ENCODE measurements at regions not wholly inside any gene's neighbourhood (a gene's known extent, or its start where the extent isn't known, plus 50 kb on each side); places are given as distances from the start of the nearest gene placed in this dataset.
"Not testable (repeated sequence)": the region's sequence is repeated elsewhere in the genome, so short reads cannot be mapped to it uniquely, and the experiment has no call there.

GRCh38 chr2:16090650-16091575 lies 150.6 kb downstream of the MYCN start:
- H3K9ac ChIP-seq (ENCODE audit: low read length), result no peak overlapping the region
- H3K27ac ChIP-seq (ENCODE audit: low read length), result no peak overlapping the region
- H3F3A ChIP-seq (ENCODE audit: insufficient read depth, low read length, poor library complexity, severe bottlenecking), result no peaks in the 10 kb centered on the region
- H2AFZ ChIP-seq (ENCODE audit: low read depth, low read length), result no peak overlapping the region
- H3K79me2 ChIP-seq (replicated peaks; ENCODE audit: insufficient read depth, low read length), result no peaks in the 10 kb centered on the region
- no peaks in the 10 kb centered on the region for H3K9me3 ChIP-seq (ENCODE audit: low read length)
- no peak overlapping the region for H3K4me3 ChIP-seq (ENCODE audit: low read length)
- H3K4me2 ChIP-seq (ENCODE audit: low read length), result no peak overlapping the region
- TF ChIP-seq MXI1 (conservative IDR thresholded peaks at IDR 0.05; ENCODE audit: poor library complexity, severe bottlenecking) (no peak), REST (IDR thresholded peaks at IDR 0.05; ENCODE audit: borderline replicate concordance) (no peak), EP300 (conservative IDR thresholded peaks at IDR 0.05; ENCODE audit: poor library complexity, severe bottlenecking) (no peak), SMC3 (conservative IDR thresholded peaks at IDR 0.05; ENCODE audit: poor library complexity) (no peak), EZH2 (IDR thresholded peaks at IDR 0.05; ENCODE audit: borderline replicate concordance, insufficient read depth, low read length, poor library complexity, severe bottlenecking) (no peak), POLR2AphosphoS5 (IDR thresholded peaks at IDR 0.05) (no peak), RAD21 (conservative IDR thresholded peaks at IDR 0.05) (no peak), CTCF (IDR thresholded peaks at IDR 0.05; ENCODE audit: poor library complexity, severe bottlenecking) (no peak), TAF1 (IDR thresholded peaks at IDR 0.05; ENCODE audit: low read depth) (no peak)
- H3K36me3 ChIP-seq (ENCODE audit: insufficient read depth, low read length), result no peaks in the 10 kb centered on the region
- no peaks in the 10 kb centered on the region for H3K27me3 ChIP-seq (ENCODE audit: insufficient read depth, low read depth, low read length)
- no peaks in the 10 kb centered on the region for H4K20me1 ChIP-seq (ENCODE audit: insufficient read depth)
- no peaks in the 10 kb centered on the region for H3K9me2 ChIP-seq (ENCODE audit: insufficient read depth, low read length)

DNA sequence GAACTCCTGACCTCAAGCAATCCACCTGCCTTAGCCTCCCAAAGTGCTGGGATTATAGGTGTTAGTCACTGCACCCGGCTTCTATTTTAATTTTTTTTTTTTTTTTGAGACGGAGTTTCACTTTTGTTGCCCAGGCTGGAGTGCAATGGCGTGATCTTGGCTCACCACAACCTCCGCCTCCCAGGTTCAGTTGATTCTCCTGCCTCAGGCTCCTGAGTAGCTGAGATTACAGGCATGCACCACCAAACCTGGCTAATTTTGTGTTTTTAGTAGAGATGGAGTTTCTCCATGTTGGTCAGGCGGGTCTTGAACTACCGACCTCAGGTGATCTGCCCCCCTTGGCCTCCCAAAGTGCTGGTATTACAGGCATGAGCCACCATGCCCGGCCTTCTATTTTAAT lies 149.1 kb downstream of the MYCN start:
- H3K4me2 ChIP-seq (ENCODE audit: low read length); H3K79me2 ChIP-seq (replicated peaks; ENCODE audit: insufficient read depth, low read length); H3K9ac ChIP-seq (ENCODE audit: low read length); H3K36me3 ChIP-seq (ENCODE audit: insufficient read depth, low read length); H2AFZ ChIP-seq (ENCODE audit: low read depth, low read length); H3K27ac ChIP-seq (ENCODE audit: low read length); H3K27me3 ChIP-seq (ENCODE audit: insufficient read depth, low read depth, low read length); H3F3A ChIP-seq (ENCODE audit: insufficient read depth, low read length, poor library complexity, severe bottlenecking); H4K20me1 ChIP-seq (ENCODE audit: insufficient read depth); H3K4me3 ChIP-seq (ENCODE audit: low read length); H3K9me2 ChIP-seq (ENCODE audit: insufficient read depth, low read length); H3K9me3 ChIP-seq (ENCODE audit: low read length): not testable (repeated sequence)
